ENCODE measurements at regions not wholly inside any gene's neighbourhood (a gene's known extent, or its start where the extent isn't known, plus 50 kb on each side); places are given as distances from the start of the nearest gene placed in this dataset.

DNA sequence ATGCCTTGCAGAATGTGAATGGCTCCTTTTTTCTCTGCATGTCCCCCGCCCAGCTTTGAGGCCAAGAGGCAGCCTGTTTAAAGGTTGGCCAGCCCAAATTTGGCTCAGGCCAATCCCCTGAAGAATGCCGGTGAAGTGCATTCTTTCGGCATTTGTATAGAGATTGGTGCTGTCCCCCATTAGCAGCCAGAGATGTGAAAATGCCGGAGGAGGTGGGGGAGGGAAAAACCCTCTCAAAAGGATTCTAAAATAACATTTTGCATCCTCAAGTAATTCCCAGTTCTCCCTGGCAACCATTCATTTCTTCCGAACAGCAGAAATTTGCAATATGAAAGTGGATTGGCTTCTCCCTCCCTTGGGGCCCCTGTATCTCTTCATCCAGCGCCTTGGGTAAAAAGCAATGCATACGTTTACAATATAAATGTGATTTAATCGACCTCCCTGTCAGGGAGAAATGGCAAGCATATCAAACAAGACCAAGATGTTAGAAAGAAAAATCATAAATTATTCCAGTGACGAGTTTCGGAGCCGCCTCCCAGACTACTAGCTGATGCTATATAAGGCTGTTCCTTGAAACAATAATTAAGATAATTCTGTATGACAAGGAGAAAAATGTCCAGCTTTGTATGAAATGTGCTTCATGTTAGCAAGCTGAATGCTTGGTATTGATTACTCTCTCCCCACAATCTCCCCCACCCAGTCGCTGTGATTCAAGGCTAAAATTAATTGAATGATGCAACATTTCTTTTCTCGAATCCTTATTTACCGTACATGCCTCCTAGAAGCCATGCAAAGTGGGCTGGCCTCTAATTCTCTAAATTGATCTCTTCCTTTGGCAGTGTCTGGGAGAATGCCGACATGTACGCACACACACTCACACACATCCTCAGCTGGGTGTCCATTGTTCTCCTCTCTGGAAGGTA, 323.7 kb downstream of the RPS24 start:
- TF ChIP-seq, protein P1, sequence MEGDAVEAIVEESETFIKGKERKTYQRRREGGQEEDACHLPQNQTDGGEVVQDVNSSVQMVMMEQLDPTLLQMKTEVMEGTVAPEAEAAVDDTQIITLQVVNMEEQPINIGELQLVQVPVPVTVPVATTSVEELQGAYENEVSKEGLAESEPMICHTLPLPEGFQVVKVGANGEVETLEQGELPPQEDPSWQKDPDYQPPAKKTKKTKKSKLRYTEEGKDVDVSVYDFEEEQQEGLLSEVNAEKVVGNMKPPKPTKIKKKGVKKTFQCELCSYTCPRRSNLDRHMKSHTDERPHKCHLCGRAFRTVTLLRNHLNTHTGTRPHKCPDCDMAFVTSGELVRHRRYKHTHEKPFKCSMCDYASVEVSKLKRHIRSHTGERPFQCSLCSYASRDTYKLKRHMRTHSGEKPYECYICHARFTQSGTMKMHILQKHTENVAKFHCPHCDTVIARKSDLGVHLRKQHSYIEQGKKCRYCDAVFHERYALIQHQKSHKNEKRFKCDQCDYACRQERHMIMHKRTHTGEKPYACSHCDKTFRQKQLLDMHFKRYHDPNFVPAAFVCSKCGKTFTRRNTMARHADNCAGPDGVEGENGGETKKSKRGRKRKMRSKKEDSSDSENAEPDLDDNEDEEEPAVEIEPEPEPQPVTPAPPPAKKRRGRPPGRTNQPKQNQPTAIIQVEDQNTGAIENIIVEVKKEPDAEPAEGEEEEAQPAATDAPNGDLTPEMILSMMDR (IDR thresholded peaks at IDR 0.05), result no peak
- H3K4me3 ChIP-seq, result no peak overlapping the region
- DNase-seq (ENCODE audit: low spot score), result no peak
- H3K27ac ChIP-seq, result no peak overlapping the region

DNA sequence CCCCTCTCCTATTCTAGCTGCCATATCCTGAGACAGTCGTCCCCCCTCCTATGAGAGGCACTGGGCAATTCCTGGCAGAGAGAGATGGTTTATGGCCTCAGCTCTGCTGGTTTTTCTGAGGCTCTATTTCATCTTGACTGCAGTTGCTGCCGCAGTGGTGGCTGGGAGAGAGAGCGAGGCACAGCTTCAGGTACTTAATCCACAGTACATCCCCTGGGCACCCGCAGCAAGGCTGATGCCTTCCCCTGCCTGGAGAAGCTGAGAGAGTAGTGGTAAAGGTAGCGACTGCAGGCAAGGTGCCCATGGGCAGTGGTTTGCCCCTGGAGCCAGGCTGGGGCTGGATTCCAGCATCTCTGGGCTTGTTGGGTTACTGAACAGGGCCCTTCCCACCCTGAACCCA, 324.7 kb downstream of the RPS24 start:
- TF ChIP-seq, protein P1 (IDR thresholded peaks at IDR 0.05), result no peak
- Histone ChIP-seq H3K4me3 (no peak overlapping the region), H3K27ac (no peak overlapping the region)
- DNase-seq (ENCODE audit: low spot score), result no peak

DNA sequence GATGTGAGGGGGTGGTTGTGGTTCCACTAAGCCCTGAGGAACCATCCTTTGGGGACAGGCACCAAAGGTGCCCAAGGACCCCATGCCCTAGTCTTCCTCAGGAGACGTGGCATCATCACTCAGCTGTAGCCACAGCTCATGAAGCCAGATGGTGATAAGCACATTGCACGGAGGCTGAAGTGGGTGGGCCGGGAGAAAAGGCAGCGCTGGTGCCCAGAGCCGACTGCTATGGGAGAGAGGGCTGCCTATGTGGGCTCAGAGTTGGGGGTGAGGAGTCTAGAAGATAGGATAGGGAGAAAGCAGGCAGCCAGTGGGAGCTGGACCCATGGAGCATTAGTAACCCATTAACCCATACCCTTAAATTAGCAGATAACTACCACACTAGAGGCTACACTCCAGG, 325.3 kb downstream of the RPS24 start:
- no peak overlapping the region for H3K4me3 ChIP-seq
- TF ChIP-seq, protein P1 (IDR thresholded peaks at IDR 0.05), result no peak
- no peak overlapping the region for H3K27ac ChIP-seq
- DNase-seq (ENCODE audit: low spot score), result no peak

DNA sequence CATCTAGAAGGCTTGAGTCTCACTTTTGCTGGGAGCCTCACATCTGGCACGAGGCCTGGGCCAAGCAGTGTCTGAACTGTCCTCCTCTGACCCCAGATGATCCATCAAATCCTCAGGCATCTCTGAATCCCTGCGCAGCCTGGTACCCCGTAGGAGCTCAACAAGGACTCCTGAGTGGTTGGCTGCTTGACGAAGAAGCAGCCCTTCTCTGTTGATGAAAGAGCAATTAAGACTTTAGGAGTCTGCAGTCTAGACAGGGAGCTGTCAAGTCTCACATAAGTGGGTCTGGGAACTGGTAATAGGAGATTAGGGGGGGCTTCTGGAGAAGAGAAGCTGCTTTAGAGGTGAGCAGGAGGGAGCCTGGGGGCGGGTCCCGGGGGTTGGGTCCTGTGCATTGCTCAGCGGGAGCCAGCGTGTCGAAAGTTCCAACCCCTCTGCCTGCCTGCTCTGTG, 326.0 kb downstream of the RPS24 start:
- DNase-seq (ENCODE audit: low spot score), result no peak
- no peak overlapping the region for H3K4me3 ChIP-seq
- TF ChIP-seq, protein P1 (IDR thresholded peaks at IDR 0.05), result no peak
- H3K27ac ChIP-seq, result no peak overlapping the region

DNA sequence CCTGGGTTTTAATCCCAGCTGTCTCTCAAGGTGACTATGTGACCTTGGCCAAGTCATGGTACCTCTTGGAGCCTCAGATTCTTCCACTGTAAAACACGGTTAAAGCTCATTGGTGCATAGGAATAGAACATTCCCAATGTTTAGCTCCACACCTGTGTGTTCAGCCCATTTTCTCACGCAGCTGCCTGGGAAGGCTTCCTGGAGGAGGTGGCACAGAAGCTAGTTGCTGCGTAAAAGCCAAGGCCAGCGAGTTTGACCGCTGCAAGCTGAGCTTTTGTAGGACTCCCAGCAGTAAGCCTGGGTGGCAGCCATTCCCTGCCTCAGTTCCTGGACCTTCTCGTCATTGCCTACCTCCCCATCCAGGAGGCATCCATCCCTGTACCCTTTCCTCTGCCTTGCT, 326.6 kb downstream of the RPS24 start:
- no peak for DNase-seq (ENCODE audit: low spot score)
- H3K27ac ChIP-seq, result no peak overlapping the region
- TF ChIP-seq, protein P1 (IDR thresholded peaks at IDR 0.05), result no peak
- no peak overlapping the region for H3K4me3 ChIP-seq

DNA sequence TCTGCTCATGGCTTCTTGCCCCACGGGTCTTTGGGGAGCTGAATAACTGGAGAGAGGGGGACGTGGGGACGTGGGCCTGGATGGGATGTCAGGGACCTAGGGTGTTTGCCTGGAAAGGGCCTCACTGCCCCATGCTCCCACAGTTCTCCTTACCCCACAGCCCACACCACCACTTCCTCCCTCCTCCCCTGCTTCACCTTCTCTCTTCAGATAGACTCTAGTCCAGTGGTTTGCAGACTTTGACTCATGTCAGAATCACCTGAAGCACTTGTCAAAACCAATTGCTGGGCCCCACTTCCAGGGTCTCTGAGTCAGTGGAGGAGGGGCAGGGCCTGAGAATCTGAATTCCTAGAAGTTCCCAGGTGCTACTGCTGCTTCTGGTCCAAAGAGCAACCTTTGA, 327.4 kb downstream of the RPS24 start:
- TF ChIP-seq, protein P1 (IDR thresholded peaks at IDR 0.05), result no peak
- H3K4me3 ChIP-seq, result no peak overlapping the region
- no peak for DNase-seq (ENCODE audit: low spot score)
- no peak overlapping the region for H3K27ac ChIP-seq

Data from coronary artery (tissue), 2 donors.